GM12878 (cell line): ENCODE measurements at regions not wholly inside any gene's neighbourhood (a gene's known extent, or its start where the extent isn't known, plus 50 kb on each side); places are given as distances from the start of the nearest gene placed in this dataset.

Source experiments
- FOXM1 ChIP-seq: IDR thresholded peaks from 2 replicates; pipeline ENCODE4 v1.6.1; 2012; ENCODE audit warnings: low read depth, mild to moderate bottlenecking, inconsistent platforms, low read length, moderate library complexity
- MTA3 ChIP-seq: IDR thresholded peaks from 2 replicates; pipeline ENCODE4 v1.6.1; 2012; ENCODE audit warnings: low read length, inconsistent platforms, borderline replicate concordance
- POLR2A ChIP-seq: IDR thresholded peaks from 2 replicates; pipeline ENCODE4 v1.6.1; 2011; ENCODE audit warnings: low read depth, mild to moderate bottlenecking, low read length
- RAD21 ChIP-seq: IDR thresholded peaks from 2 replicates; pipeline ENCODE4 v1.6.1; 2011; ENCODE audit warnings: mild to moderate bottlenecking, low read depth, low read length, moderate library complexity; ENCODE audit not compliant: insufficient read depth
- SP1 ChIP-seq: IDR thresholded peaks from one replicate; pipeline ENCODE4 v1.6.1; 2011; ENCODE audit warnings: low read depth, low read length
- TF ChIP-seq, protein P1 (sequence below): IDR thresholded peaks from 2 replicates; pipeline ENCODE4 v1.6.1; 2011; ENCODE audit warnings: borderline replicate concordance, low read depth, mild to moderate bottlenecking, moderate library complexity, low read length; ENCODE audit not compliant: insufficient read depth, poor library complexity, severe bottlenecking
- TF ChIP-seq, protein P2 (sequence below), 3 experiments: IDR thresholded peaks in 2 of 3; conservative IDR thresholded peaks in 1 of 3; 2 replicates each; pipeline ENCODE4 v1.5.1; 2011; ENCODE audit warnings: low read depth in 3 of 3, low read length in 3 of 3, mild to moderate bottlenecking in 3 of 3, control low read depth in 2 of 3, moderate library complexity in 2 of 3, inconsistent platforms in 1 of 3, mixed read lengths in 1 of 3; ENCODE audit not compliant: control insufficient read depth in 2 of 3, insufficient read depth in 1 of 3; ENCODE audit errors: extremely low read depth in 1 of 3
- TF ChIP-seq, protein P3 (sequence below): fragments of 450-650 bp; IDR thresholded peaks from 2 replicates; pipeline ENCODE4 v1.6.1; 2016; ENCODE audit warnings: mild to moderate bottlenecking

GRCh38 chr17:22272363-22273146 lies 580.2 kb downstream of the KCNJ18 start:
- TF ChIP-seq RAD21 (no peak), POLR2A (no peak), FOXM1 (no peak), SP1 (no peak), MTA3 (no peak)
- TF ChIP-seq, protein P1, sequence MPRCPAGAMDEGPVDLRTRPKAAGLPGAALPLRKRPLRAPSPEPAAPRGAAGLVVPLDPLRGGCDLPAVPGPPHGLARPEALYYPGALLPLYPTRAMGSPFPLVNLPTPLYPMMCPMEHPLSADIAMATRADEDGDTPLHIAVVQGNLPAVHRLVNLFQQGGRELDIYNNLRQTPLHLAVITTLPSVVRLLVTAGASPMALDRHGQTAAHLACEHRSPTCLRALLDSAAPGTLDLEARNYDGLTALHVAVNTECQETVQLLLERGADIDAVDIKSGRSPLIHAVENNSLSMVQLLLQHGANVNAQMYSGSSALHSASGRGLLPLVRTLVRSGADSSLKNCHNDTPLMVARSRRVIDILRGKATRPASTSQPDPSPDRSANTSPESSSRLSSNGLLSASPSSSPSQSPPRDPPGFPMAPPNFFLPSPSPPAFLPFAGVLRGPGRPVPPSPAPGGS: no peak
- TF ChIP-seq, protein P2, sequence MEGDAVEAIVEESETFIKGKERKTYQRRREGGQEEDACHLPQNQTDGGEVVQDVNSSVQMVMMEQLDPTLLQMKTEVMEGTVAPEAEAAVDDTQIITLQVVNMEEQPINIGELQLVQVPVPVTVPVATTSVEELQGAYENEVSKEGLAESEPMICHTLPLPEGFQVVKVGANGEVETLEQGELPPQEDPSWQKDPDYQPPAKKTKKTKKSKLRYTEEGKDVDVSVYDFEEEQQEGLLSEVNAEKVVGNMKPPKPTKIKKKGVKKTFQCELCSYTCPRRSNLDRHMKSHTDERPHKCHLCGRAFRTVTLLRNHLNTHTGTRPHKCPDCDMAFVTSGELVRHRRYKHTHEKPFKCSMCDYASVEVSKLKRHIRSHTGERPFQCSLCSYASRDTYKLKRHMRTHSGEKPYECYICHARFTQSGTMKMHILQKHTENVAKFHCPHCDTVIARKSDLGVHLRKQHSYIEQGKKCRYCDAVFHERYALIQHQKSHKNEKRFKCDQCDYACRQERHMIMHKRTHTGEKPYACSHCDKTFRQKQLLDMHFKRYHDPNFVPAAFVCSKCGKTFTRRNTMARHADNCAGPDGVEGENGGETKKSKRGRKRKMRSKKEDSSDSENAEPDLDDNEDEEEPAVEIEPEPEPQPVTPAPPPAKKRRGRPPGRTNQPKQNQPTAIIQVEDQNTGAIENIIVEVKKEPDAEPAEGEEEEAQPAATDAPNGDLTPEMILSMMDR (IDR thresholded peaks at IDR 0.05 in 2 of 3, conservative IDR thresholded peaks at IDR 0.05 in 1 of 3; ENCODE audit: control insufficient read depth in 2 of 3, extremely low read depth in 1 of 3, insufficient read depth in 1 of 3, low read depth in 3 of 3, low read length in 3 of 3): no peak
- TF ChIP-seq, protein P3, sequence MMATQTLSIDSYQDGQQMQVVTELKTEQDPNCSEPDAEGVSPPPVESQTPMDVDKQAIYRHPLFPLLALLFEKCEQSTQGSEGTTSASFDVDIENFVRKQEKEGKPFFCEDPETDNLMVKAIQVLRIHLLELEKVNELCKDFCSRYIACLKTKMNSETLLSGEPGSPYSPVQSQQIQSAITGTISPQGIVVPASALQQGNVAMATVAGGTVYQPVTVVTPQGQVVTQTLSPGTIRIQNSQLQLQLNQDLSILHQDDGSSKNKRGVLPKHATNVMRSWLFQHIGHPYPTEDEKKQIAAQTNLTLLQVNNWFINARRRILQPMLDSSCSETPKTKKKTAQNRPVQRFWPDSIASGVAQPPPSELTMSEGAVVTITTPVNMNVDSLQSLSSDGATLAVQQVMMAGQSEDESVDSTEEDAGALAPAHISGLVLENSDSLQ: no peak
